H9 (cell line): ENCODE measurements at regions not wholly inside any gene's neighbourhood (a gene's known extent, or its start where the extent isn't known, plus 50 kb on each side); places are given as distances from the start of the nearest gene placed in this dataset.

Experiments
- DNase-seq: peaks from one replicate; pipeline ENCODE4 v3.0.0-alpha.2; 2017
- H2AFZ ChIP-seq: one replicate; pipeline ENCODE4 v1.6.1; 2013; ENCODE audit warnings: mild to moderate bottlenecking, low read length, control low read depth, moderate library complexity
- H2AK5ac ChIP-seq: 2 replicates; pipeline ENCODE4 v1.6.1; 2013; ENCODE audit warnings: low read length, control low read depth, mixed read lengths; ENCODE audit not compliant: insufficient read length
- H2BK120ac ChIP-seq: one replicate; pipeline ENCODE4 v1.6.1; 2013; ENCODE audit warnings: low read depth, mild to moderate bottlenecking, low read length, control low read depth, inconsistent platforms; ENCODE audit not compliant: poor library complexity, severe bottlenecking
- H2BK12ac ChIP-seq: 2 replicates; pipeline ENCODE4 v1.6.1; 2013; ENCODE audit warnings: low read length, control low read depth, mixed read lengths, low read depth; ENCODE audit not compliant: insufficient read length
- H2BK15ac ChIP-seq: 2 replicates; pipeline ENCODE4 v1.6.1; 2013; ENCODE audit warnings: low read depth, low read length, control low read depth
- H2BK20ac ChIP-seq: one replicate; pipeline ENCODE4 v1.6.1; 2013; ENCODE audit warnings: low read depth, mild to moderate bottlenecking, low read length, control low read depth, inconsistent platforms; ENCODE audit not compliant: poor library complexity, severe bottlenecking
- H2BK5ac ChIP-seq: 2 replicates; pipeline ENCODE4 v1.6.1; 2013; ENCODE audit warnings: low read length, control low read depth, mixed read lengths; ENCODE audit not compliant: insufficient read length
- H3K14ac ChIP-seq: 2 replicates; pipeline ENCODE4 v1.6.1; 2013; ENCODE audit warnings: low read length, control low read depth; ENCODE audit not compliant: insufficient read depth
- H3K18ac ChIP-seq: 2 replicates; pipeline ENCODE4 v1.6.1; 2013; ENCODE audit warnings: low read depth, mild to moderate bottlenecking, mixed read lengths, low read length, control low read depth; ENCODE audit not compliant: insufficient read length
- H3K23ac ChIP-seq: 2 replicates; pipeline ENCODE4 v1.6.1; 2013; ENCODE audit warnings: low read length, control low read depth, mixed read lengths, low read depth; ENCODE audit not compliant: insufficient read length
- H3K23me2 ChIP-seq: 2 replicates; pipeline ENCODE4 v1.6.1; 2013; ENCODE audit warnings: low read depth, mild to moderate bottlenecking, mixed read lengths, low read length, control low read depth; ENCODE audit not compliant: insufficient read length, poor library complexity, severe bottlenecking
- H3K27ac ChIP-seq: 2 replicates; pipeline ENCODE4 v1.5.1; 2013; ENCODE audit warnings: low read length, control low read depth, mixed read lengths, low read depth; ENCODE audit not compliant: insufficient read length
- H3K27me3 ChIP-seq: 2 replicates; pipeline ENCODE4 v1.6.1; 2013; ENCODE audit warnings: low read length, control low read depth, inconsistent platforms; ENCODE audit not compliant: insufficient read depth
- H3K4ac ChIP-seq: 2 replicates; pipeline ENCODE4 v1.6.1; 2013; ENCODE audit warnings: low read depth, mild to moderate bottlenecking, control low read depth, inconsistent platforms, low read length, moderate library complexity
- H3K4me1 ChIP-seq: 2 replicates; pipeline ENCODE4 v1.6.1; 2013; ENCODE audit warnings: low read length, control low read depth, inconsistent platforms; ENCODE audit not compliant: insufficient read depth
- H3K4me2 ChIP-seq: 2 replicates; pipeline ENCODE4 v1.6.1; 2013; ENCODE audit warnings: low read length, control low read depth, mixed read lengths; ENCODE audit not compliant: insufficient read length, insufficient read depth
- H3K56ac ChIP-seq: 2 replicates; pipeline ENCODE4 v1.6.1; 2013; ENCODE audit warnings: low read depth, mild to moderate bottlenecking, mixed read lengths, low read length, control low read depth; ENCODE audit not compliant: insufficient read length
- H3K79me1 ChIP-seq: 2 replicates; pipeline ENCODE4 v1.6.1; 2013; ENCODE audit warnings: low read depth, mild to moderate bottlenecking, moderate library complexity, low read length, control low read depth, inconsistent platforms; ENCODE audit not compliant: insufficient read depth, poor library complexity, severe bottlenecking
- H3K79me2 ChIP-seq: 2 replicates; pipeline ENCODE4 v1.6.1; 2013; ENCODE audit warnings: low read length, control low read depth, inconsistent platforms; ENCODE audit not compliant: insufficient read depth
- H3K9ac ChIP-seq: 2 replicates; pipeline ENCODE4 v1.6.1; 2013; ENCODE audit warnings: low read length, control low read depth, mixed read lengths; ENCODE audit not compliant: insufficient read length; ENCODE audit errors: extremely low read depth
- H3K9me3 ChIP-seq: one replicate; pipeline ENCODE4 v1.6.1; 2013; ENCODE audit warnings: low read depth, low read length, inconsistent platforms; ENCODE audit not compliant: control insufficient read depth
- H3T11ph ChIP-seq: one replicate; pipeline ENCODE4 v1.6.1; 2013; ENCODE audit warnings: mild to moderate bottlenecking, low read length, control low read depth, inconsistent platforms
- H4K20me1 ChIP-seq: one replicate; pipeline ENCODE4 v1.6.1; 2013; ENCODE audit not compliant: control insufficient read depth, insufficient read length, insufficient read depth
- H4K5ac ChIP-seq: 2 replicates; pipeline ENCODE4 v1.6.1; 2013; ENCODE audit warnings: low read depth, mild to moderate bottlenecking, mixed read lengths, low read length, control low read depth; ENCODE audit not compliant: insufficient read length
- H4K8ac ChIP-seq: replicated peaks from 2 replicates; pipeline ENCODE4 v1.6.1; 2013; ENCODE audit warnings: low read length, control low read depth, mixed read lengths, low read depth; ENCODE audit not compliant: insufficient read length
- H4K91ac ChIP-seq: 2 replicates; pipeline ENCODE4 v1.6.1; 2013; ENCODE audit warnings: low read depth, mild to moderate bottlenecking, moderate library complexity, mixed read lengths, low read length, control low read depth; ENCODE audit not compliant: insufficient read length
- H3K27ac Mint-ChIP-seq, 3 experiments: 2 replicates in 2 of 3; 3 replicates in 1 of 3; pipeline ENCODE4 v1.8.0; 2020 to 2021; ENCODE audit warnings: mixed read lengths in 3 of 3, mild to moderate bottlenecking in 1 of 3, moderate library complexity in 1 of 3
- H3K27me3 Mint-ChIP-seq: 2 replicates; pipeline ENCODE4 v1.8.0; 2021; ENCODE audit warnings: low read depth, mild to moderate bottlenecking, moderate library complexity, mixed read lengths
- H3K36me3 Mint-ChIP-seq, 3 experiments: 2 replicates in 2 of 3; 3 replicates in 1 of 3; pipeline ENCODE4 v1.8.0; 2020 to 2021; ENCODE audit warnings: low read depth in 3 of 3, mixed read lengths in 3 of 3; ENCODE audit not compliant: insufficient read depth in 1 of 3
- H3K4me1 Mint-ChIP-seq, 2 experiments: 2 replicates each; pipeline ENCODE4 v1.8.0; 2020; ENCODE audit warnings: mixed read lengths in 2 of 2
- H3K4me3 Mint-ChIP-seq, 2 experiments: 2 replicates in 1 of 2; 3 replicates in 1 of 2; pipeline ENCODE4 v1.8.0; 2020 to 2021; ENCODE audit warnings: mild to moderate bottlenecking in 2 of 2, mixed read lengths in 2 of 2, moderate library complexity in 1 of 2
- H3K9me3 Mint-ChIP-seq, 2 experiments: 2 replicates in 1 of 2; 3 replicates in 1 of 2; pipeline ENCODE4 v1.8.0; 2020; ENCODE audit warnings: mild to moderate bottlenecking in 2 of 2, mixed read lengths in 2 of 2, moderate library complexity in 1 of 2
- CTCF ChIP-seq: fragments of 200-600 bp; sonication (generic); conservative IDR thresholded peaks from 3 replicates; pipeline ENCODE4 v1.8.0; 2021; ENCODE audit warnings: antibody characterized with exemption, mild to moderate bottlenecking
- WGBS: extraction: QIAGEN DNeasy Blood & Tissue Kit; methylation state at CpG from one replicate; pipeline ENCODE4 v1.1.7; 2013; ENCODE audit warnings: missing lambda C conversion rate, low lambda C conversion rate, mixed read lengths; ENCODE audit not compliant: insufficient read length; ENCODE audit errors: extremely low coverage; 5-methylcytosine and 5-hydroxymethylcytosine counted together

DNA sequence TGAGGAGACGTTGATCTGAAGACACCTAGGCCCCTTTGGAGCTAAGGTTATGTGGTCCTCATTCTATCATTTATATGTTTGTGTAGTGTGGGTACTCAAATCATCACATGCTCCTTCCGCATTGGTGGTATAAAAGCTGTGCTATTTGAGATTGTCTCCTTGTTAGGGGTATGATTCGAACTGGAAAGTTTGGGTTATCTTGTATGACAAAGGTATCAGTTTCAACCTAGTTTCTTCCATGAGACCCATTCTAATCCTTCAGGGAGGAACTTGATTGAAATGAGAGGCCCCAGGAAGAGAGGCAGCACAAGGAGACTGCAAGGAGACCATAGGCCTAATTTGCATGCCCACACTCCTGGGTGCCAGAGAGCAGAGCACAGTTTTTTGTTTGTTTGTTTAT, 104.2 kb upstream of the TIAM2 start:
- Mint-ChIP-seq H3K4me3 (no peak overlapping the region), H3K36me3 (no peaks in the 10 kb centered on the region; a peak in 2 of 7 replicates), H3K27me3 (no peaks in the 10 kb centered on the region), H3K9me3 (no peaks in the 10 kb centered on the region), H3K4me1 (peaks cover 9 to 12% of the 10 kb centered on the region in 2 experiments), H3K27ac (peak overlapping the region in 2 of 3 experiments; percentile 18 to 39; a peak in 1 of 7 replicates)
- H2BK12ac ChIP-seq: no peak overlapping the region
- no CpG with 5 or more reads among the region's 3 CpGs for WGBS
- H4K91ac ChIP-seq: no peak overlapping the region
- no peaks in the 10 kb centered on the region for H3K79me1 ChIP-seq
- H3K9me3 ChIP-seq: no peaks in the 10 kb centered on the region
- H4K5ac ChIP-seq: no peak overlapping the region
- no peak overlapping the region for H4K8ac ChIP-seq
- H3K18ac ChIP-seq: no peak overlapping the region
- no peak overlapping the region for H3K27ac ChIP-seq
- no peak overlapping the region for H3K9ac ChIP-seq
- H2BK5ac ChIP-seq: no peak overlapping the region
- no peak overlapping the region for H3K14ac ChIP-seq
- H3K56ac ChIP-seq: no peak overlapping the region
- no peak overlapping the region for H2AK5ac ChIP-seq
- TF ChIP-seq CTCF: no peak
- H2BK20ac ChIP-seq: no peak overlapping the region
- H2AFZ ChIP-seq: no peak overlapping the region
- H3T11ph ChIP-seq: no peak overlapping the region
- H2BK120ac ChIP-seq: no peak overlapping the region
- H3K4me1 ChIP-seq: no peaks in the 10 kb centered on the region
- H3K23me2 ChIP-seq: no peaks in the 10 kb centered on the region
- no peaks in the 10 kb centered on the region for H4K20me1 ChIP-seq
- no peaks in the 10 kb centered on the region for H3K27me3 ChIP-seq
- H2BK15ac ChIP-seq: no peak overlapping the region
- no peaks in the 10 kb centered on the region for H3K79me2 ChIP-seq
- H3K4ac ChIP-seq: no peak overlapping the region
- DNase-seq: no peak
- no peak overlapping the region for H3K23ac ChIP-seq
- H3K4me2 ChIP-seq: no peak overlapping the region
